HG03439 (cell line): ENCODE measurements at regions not wholly inside any gene's neighbourhood (a gene's known extent, or its start where the extent isn't known, plus 50 kb on each side); places are given as distances from the start of the nearest gene placed in this dataset.
A peak's percentile ranks its signal among the peaks of the same experiment; 100 is the strongest.

Experiments
- ATAC-seq: cut with Tn5 transposase; IDR thresholded peaks from one replicate; pipeline ENCODE4 v1.9.1; 2021; ENCODE audit warnings: mild to moderate bottlenecking, moderate library complexity; ENCODE audit not compliant: unreplicated experiment

DNA sequence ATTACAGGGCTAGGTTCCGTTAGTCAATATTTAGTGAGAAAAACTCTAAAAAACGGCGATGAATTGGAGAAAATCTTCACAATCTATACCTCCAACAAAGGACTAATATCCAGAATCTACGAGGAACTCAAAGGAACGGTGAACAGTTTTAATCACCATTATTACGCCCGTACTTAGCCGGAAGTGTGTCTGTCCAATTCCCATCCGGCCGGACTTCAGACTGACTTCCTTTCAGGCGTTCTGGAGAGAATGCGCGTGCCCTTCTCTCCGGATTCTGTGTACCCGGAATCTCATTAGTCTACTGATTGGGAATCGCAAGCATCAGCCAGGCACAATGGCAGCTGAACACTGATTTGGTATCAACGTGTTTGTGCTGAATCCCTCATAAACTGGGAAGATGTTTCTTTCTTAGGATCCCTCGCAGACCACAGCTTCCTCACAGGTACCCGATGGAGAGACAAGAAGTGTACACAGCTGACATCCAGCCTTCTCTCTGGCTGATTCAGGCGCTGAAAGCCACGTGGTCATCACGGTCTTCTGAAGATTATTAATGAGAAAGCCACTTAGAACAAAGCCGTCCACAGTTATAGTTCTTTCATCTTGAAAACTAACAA lies 239.9 kb downstream of the ZNF516 start:
- no peak for ATAC-seq

DNA sequence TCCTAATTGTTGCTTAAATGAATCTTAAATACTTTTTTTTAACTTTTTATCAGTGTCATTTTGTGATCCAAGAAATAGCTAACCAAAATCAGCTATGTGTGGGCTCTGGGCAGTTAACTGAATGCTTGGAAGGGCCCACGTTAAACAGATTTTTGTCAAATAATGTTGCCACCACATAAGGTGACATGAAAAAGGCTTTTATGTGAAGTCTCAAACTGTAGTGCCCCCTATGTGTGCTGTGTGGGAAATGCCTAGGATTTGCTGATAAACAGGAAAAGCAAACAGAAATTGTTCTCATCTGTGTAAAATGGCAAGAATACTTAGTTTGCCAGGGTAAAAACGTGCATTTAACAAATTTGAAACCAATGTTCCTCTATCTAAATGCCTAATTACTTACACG lies 242.2 kb downstream of the ZNF516 start:
- no peak for ATAC-seq

DNA sequence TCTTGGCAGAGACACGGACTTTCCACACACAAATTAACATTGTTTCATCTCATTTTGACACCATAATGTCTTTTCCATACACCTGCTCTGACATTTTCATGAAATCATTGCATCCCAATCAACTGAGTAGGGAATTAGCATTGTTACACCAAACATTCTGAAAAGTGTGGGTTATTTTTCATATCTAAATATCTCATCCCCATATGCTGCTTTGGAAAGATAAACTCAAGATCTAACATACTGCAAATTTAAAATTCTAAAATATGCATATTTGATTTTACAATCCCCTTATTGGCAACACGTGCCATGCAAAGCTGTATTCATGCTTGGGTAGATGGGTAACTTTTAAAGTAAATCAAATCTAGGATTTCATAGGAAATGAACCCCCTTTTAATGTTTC lies 242.9 kb downstream of the ZNF516 start:
- ATAC-seq = no peak

DNA sequence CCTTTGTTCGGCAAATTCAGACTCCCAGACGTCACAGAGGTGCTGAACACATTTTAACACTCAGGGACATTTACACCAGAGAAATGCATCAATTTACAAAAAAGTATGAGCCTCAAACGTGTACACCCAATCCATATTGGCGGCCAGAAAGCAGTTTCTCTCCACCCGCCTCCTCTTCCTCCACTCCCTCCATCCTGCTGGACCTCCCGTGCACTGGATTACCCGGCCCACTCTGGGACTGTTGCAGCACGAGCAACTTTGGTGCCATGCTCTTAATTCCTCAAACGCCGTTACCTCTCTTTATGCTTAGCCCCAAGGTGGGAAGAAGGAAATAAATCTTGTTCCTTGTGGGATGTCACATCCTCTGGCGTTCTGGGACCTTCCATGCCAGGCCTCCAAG lies 243.4 kb downstream of the ZNF516 start:
- no peak for ATAC-seq

DNA sequence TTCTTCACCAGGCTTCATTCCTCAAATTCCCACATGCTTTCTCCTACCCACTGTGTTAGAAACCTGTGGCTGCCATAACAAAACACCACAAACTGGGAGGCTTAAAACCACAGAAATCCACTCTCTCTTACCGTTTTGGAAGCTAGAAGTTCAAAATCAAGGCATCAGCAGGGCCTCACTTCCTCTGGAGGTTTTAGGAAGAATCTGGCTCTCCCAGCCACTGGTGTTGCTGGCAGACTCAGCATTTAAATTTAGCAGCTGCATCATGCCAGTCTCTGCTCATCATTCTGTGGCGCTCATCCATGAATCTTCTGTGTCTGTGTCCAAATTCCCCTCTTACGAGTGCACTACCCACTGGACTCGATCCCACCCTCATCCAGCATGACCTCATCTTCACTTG lies 248.5 kb downstream of the ZNF516 start:
- ATAC-seq = no peak

DNA sequence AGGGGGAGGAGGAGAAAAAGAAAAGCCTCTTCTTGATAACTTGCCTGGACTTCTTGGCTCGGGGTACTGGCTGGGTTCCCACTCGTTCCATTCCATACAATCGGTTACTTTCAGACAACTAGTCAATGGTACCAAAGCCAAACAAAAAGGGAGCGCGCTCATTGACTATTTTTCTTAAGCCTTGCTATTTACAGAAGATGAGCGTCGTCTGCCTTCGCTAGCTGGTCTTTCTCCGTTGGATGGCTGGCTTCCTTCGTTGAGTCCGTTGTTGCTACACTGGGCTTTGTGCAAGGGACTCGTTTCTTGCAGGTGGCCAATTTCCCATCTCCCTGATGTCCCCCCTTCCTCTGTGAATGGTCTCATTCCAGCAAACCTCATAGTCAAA lies 260.4 kb downstream of the ZNF516 start:
- no peak for ATAC-seq

DNA sequence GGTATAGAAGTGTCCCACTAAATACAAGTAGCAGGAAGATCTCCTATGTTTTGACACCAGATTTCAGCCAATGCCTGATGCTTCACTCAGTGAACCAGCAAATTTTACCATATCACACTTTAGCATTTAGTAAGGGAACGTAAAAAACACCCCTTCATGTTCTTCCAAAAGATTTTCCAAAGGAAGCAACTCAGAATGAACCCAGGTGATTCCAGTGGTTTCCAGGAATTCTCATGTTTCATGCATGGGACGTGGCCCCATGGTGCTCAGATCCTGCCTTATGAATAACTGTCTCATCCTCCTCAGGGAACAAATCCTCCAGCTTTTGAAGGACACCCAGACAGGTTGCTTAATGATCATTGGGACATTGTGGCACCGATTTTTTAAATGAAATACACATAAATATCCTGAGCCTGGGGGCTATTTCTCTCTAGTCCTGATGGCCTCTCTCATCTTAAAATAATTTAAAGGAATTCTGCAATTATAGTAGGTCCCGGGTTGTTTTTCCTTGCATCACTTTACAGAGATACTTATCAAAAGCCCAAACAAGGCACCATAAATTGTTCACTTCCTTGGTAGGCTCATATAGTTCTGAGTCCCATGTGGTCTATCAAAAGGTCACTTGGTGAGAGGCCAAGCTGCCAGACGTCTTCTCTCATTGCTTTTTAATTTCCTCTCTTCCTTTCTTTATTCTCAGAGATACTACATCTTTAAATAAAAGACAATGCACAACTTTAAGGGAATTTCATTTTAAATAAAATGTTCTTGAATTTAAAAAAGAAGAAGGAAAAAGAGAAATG lies 261.0 kb downstream of the ZNF516 start:
- no peak for ATAC-seq

DNA sequence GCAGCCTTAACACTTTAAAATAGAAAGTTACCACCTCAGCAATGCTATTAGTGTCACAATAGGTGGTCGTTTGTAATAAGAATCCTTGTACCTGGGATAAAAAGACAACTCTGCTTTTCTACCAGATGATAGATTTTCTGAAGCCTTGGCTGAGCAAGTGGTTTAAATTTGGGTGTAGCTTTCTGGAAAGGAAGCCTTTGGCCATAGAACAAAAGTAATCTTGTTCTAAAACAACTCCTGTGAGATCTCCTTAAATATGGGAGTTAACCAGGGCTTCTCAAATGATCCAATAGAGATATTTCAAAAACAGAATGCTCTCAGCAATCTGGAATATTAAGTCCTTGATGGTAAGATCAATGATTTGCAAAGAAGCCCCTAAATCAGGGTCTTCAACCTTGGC lies 261.6 kb downstream of the ZNF516 start:
- no peak for ATAC-seq

DNA sequence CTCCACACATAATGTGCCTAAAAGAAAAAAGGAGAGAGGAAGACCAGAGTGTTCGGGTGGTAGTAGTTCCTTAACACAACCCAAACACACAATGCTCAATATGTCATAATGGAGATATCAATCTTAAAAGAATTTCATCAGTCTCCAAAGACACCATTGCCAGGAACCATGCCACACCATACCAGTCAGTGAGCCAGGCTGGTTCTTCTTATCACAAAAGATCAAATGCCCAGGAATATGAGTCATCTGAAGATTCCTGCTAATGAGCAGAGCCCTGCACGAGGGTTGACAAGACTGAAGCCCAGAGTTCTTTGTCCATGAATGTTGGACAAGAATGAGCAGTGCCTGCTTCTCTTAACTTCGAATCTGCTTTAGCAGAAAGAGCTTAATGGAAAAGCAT lies 262.3 kb downstream of the ZNF516 start:
- ATAC-seq = no peak

DNA sequence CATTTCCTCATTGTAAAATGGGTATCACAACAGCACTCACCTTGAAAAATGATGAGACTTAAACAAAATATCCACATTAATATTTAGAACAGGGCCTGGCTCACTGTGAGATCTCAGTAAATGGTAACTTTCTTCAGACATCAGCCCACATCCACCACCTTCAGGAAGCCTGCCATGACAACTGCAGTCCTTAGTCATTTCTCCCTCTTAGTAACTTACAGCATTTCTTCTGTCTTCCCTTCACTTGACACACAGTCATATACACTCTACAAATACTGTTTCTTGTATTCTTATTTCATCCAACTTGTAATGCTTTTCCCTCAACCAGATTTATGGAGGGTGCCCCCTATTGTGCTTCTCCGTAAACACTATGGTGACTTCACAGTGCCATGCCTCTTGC lies 263.0 kb downstream of the ZNF516 start:
- ATAC-seq = no peak

DNA sequence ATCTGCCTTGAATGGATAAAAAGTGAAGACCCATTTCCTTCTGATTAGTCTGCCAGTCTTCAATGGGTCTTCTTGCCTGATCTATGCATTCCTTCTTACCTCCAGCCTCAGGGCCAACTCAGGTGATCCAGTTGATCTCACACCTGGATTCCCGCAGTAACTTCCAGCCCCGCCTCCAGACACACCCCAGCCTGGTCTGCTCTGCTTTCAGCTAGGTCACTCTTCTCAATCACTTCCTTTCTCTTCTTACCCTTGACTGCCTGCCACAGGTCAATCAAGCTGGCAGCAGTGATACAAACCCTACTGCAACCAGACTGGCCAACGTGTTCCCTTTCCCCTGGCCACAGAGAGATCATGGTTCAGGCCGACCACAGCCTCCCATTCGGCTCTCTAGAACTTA lies 263.6 kb downstream of the ZNF516 start:
- no peak for ATAC-seq

DNA sequence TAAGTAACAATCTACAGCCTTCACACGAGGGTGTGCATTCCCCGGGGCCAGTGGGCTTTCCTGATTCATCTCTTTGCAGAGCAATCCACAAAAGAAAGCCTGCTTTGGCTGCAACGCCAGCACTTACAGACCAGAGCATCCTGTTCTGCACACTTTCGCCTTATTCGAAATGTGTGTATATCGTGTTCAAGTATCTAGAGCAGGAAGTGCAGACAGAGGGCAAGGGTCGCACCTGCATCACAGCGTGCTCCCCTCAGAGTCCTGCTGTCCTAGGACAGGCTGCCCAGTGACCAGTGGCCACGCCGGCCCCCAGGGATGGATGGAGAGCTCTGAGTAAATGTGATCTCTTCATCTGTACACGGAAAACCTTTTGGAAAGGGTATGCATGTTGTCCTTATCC lies 264.3 kb downstream of the ZNF516 start:
- ATAC-seq = no peak

DNA sequence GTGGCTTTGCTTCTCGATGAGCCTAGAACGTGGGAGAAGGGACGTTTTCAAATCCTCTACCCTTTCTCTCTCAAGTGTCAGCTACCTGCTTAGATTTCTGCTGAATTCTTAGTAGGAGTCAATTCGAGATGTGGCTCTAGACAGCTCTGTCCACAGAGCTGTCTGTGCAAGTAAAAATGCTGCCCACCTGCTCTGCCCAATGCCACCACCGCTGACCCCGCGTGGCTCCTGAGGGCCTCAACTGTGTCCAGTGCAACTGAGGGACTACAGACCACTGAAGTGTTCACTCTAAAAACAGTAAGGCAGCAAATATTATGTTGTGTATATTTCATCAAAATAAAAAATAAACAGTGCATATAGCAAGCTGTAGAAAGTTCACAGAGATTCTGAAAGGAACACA lies 266.3 kb downstream of the ZNF516 start:
- ATAC-seq = no peak

DNA sequence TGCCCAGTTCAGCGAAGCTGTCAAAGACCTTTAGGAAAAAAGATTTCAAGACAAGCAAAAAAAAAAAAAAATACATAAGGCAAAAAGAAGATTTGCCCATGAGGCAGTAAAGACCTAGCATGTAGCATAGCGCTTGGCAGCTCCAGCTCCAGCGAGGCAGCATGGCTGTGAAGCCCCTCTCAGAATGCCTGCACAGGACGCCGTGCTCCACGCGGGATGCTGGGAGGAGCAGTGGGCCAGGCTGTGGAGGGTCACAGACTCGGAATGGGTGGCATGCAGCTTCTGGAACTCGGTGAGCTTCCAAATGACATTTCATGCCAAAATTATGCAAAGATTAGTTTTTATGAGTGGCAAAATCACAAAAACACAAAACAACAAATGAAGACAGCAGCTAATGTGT lies 267.3 kb downstream of the ZNF516 start:
- no peak for ATAC-seq

DNA sequence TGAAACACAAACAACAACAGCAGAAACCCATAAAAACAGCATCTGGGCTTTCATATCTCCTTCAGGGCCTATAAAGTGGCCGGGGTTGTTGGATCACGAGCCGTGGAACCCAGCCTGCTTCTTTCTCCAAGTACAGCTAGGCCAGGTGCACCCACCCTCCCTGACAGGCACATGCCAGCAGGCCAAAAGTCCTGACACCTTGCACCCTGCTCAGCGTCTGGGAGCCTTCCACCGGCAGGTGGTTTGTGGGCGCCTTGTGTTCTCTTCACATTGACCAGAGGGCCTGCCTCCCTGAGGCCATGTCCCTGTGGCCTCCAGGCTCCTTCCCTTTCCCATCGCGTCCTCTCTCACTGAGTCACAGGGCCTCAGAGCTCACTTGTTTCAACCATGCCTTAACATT lies 271.6 kb downstream of the ZNF516 start:
- no peak for ATAC-seq

DNA sequence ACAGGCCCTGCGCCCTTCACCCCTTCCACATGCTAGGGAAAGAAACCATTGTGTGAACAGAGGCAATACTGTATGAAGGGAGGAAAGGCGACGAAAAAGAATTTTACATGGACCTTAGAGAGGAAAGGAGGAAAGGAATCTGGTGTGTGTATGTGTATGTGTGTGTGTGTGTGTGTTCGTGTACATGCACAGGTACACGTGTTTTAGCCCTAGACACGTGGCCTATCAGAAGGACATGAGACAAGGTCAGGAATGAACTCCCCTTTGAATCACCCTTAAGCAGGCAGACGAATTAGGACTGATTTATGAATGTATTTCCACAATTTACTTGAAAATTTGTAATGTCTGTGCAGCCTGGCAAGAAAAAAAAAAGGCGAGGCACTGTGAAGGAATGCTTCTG lies 276.0 kb downstream of the ZNF516 start:
- no peak for ATAC-seq

DNA sequence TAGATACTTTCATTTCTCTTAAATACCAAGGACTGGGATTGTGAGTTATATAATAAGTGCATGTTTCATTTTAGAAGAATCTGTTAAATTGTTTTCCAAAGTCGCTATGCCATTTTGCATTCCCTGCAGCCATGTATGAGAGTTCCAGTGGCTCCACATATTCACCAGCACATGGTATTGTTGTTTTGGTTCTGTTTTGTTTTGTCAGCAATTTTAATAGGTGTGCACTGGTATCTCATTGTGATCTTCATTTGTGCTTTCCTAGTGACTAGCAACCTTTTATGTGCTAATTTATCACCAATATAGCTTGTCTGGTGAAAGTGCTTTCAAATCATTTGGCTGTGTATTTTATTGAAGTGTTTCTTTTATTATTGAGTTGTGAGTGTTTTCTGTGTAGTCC lies 278.9 kb downstream of the ZNF516 start:
- no peak for ATAC-seq

DNA sequence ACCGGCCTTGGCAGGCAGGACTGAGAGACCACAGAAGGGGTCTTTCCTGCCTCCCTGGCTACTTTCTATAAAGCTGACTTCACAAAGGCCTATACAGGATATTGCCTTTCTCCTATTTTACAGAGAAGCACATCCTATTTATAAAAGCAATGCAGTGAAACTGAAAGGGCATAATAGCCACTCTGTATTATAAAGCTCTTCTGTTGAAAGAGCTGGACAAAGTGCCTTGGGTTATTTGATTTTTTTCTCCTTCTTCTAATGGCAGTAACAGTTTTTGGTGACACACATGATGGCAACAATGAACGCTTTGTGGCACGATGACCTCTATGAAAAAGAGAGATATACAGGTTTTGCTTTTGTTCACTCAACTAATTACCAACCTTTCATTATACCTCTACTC lies 281.1 kb downstream of the ZNF516 start:
- no peak for ATAC-seq

DNA sequence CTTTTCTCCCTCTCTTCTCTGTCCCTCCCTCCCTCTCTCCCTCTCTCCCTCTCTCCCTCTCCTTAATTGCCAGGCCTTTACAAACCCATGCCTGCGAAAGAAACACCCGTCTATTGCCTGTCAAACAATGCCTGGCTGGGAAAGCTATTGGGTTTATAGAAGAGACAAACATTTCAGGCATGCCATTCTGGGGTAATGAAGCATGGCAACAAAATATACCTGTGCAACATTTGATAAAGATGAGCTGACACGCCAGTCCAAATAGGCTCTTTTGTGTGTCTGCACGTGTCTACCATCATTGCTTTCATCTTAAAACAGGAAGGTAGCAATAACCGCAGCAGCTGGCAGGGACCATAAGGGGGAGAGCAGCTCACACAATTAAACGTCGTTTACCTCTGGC lies 282.1 kb downstream of the ZNF516 start:
- ATAC-seq = no peak

DNA sequence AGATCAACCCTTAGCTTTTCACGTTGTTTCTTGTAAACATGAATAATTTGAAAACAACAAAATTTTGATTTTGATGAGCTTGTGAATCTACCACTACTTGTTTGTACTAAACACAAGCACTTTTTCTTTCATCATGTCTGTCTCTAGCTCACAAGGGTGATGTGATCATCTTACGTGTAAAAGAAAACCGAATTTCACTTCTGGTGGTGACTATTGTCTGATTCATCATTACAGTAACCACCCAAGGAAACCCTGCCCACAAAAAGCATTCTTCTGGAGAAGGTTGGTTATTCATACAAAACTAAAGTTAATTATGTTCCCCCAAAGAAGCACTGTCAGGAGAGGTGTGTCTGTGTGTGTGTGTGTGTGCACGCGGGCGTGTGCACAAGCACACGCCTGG lies 285.4 kb downstream of the ZNF516 start:
- no peak for ATAC-seq

DNA sequence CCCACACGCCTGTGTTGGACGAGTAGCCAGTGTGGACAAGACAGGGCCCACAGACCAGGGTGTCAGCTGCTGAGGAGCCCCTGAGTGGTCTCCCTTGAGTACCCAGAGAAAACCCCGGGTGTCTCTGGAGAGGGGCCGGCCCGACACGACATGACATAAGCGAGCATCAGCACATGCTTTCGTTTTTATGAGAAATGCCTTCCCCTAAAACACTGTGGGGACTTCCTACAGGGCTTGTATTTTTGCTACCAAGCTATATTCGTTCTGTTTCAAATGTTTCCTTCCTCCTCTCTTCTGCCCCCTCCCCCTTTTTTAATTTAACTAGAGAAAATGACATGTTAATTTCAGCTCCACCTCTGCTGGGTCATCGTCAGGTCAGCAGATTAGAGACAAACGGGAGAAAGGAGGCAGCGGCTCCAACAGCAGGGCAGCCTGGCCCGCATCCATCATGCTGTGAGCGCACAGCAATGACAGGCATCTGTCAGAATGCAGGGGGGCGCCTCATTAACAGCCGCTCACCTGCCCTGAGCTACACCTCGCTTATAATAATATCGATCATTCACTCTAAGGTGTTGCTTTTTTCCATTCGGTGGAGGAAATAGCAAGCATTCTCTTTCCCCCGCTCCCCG lies 286.2 kb downstream of the ZNF516 start:
- peak; percentile 67 for ATAC-seq

DNA sequence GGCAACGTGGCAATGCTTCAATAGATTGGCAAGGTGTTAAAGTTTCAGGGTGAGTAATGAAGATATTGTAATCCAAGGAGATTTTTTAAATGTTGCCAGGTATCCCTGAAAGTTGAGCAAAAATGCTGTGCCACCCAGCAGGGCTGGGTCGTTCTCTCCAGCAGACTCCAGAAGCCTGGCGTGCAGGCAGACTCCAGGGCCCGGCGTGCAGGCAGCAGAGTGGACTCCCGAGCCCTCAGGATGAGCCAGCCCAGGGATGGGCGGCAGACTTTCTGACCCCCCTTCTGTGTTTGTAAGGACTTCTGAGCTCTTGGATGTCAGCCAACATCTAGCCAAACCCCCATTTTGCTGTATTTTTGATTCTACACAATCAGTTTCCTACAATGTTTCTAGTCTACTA lies 289.1 kb downstream of the ZNF516 start:
- no peak for ATAC-seq
